HCT116 (cell line): ENCODE measurements at regions not wholly inside any gene's neighbourhood (a gene's known extent, or its start where the extent isn't known, plus 50 kb on each side); places are given as distances from the start of the nearest gene placed in this dataset.

Experiments used
- CEBPB ChIP-seq: IDR thresholded peaks from 2 replicates; pipeline ENCODE4 v1.6.1; 2012; ENCODE audit warnings: low read depth
- EGR1 ChIP-seq: IDR thresholded peaks from 2 replicates; pipeline ENCODE4 v1.6.1; 2012; ENCODE audit warnings: low read depth
- EZH2 ChIP-seq: fragments of 200-600 bp; sonication (generic); IDR thresholded peaks from 2 replicates; pipeline ENCODE4 v1.6.1; 2017; ENCODE audit warnings: antibody characterized with exemption, mixed run types
- FOSL1 ChIP-seq: IDR thresholded peaks from 2 replicates; pipeline ENCODE4 v1.6.1; 2012; ENCODE audit warnings: low read depth
- JUND ChIP-seq: IDR thresholded peaks from 2 replicates; pipeline ENCODE4 v1.6.1; 2012
- POLR2A ChIP-seq: IDR thresholded peaks from 2 replicates; pipeline ENCODE4 v1.7.0; 2011; ENCODE audit warnings: borderline replicate concordance; ENCODE audit not compliant: insufficient read depth, insufficient read length; ENCODE audit errors: extremely low read depth
- POLR2AphosphoS5 ChIP-seq: IDR thresholded peaks from 2 replicates; pipeline ENCODE4 v1.6.1; 2011; ENCODE audit warnings: mild to moderate bottlenecking, low read depth, low read length, moderate library complexity
- RAD21 ChIP-seq: IDR thresholded peaks from 2 replicates; pipeline ENCODE4 v1.6.1; 2012; ENCODE audit warnings: low read depth, mild to moderate bottlenecking
- SP1 ChIP-seq: IDR thresholded peaks from 2 replicates; pipeline ENCODE4 v1.6.1; 2012; ENCODE audit warnings: low read depth
- YY1 ChIP-seq: IDR thresholded peaks from 2 replicates; pipeline ENCODE4 v1.6.1; 2011; ENCODE audit warnings: low read length, low read depth, moderate library complexity, mild to moderate bottlenecking; ENCODE audit not compliant: insufficient replicate concordance; ENCODE audit errors: extremely low read depth
- ZNF274 ChIP-seq: fragments of 200-500 bp; sonication (Bioruptor generic); IDR thresholded peaks from 2 replicates; pipeline ENCODE4 v1.6.1; 2014; ENCODE audit warnings: mild to moderate bottlenecking, low read depth, low read length, inconsistent platforms
- TF ChIP-seq, protein P1 (sequence below), 3 experiments: fragments of 200-600 bp in 1 of 3; sonication (generic) in 1 of 3; IDR thresholded peaks in 2 of 3; conservative IDR thresholded peaks in 1 of 3; 2 replicates each; pipeline ENCODE4 v1.5.1; 2012 to 2017; ENCODE audit warnings: low read depth in 2 of 3, low read length in 2 of 3, antibody characterized with exemption in 1 of 3, borderline replicate concordance in 1 of 3, control low read depth in 1 of 3, mild to moderate bottlenecking in 1 of 3, mixed read lengths in 1 of 3, mixed run types in 1 of 3, moderate library complexity in 1 of 3; ENCODE audit not compliant: insufficient read depth in 1 of 3
- TF ChIP-seq, protein P2 (sequence below): IDR thresholded peaks from 2 replicates; pipeline ENCODE4 v1.6.1; 2011; ENCODE audit warnings: mild to moderate bottlenecking, low read length, moderate library complexity; ENCODE audit not compliant: insufficient replicate concordance; ENCODE audit errors: extremely low read depth
- TF ChIP-seq, protein P3 (sequence below): IDR thresholded peaks from 2 replicates; pipeline ENCODE4 v1.6.1; 2012; ENCODE audit warnings: low read depth

DNA sequence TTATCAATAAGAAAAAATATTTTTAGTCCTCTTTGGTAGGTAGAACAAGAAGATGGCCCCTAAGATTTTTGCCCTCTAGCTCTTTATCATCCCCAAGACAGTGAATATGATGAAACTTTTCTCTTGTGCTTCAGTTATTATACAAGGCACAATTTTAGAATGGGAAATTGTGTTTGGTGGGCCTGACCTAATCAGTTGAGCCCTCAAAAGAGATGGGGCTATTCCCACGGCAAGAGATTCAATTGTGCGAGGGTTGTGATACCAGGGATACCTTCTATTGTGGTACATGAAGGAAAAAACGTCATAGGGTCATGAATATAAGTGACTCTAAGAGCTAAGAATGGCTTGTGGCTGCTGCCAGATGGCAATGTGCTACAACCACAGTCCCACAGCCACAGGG lies 94.0 kb upstream of the COX7C start:
- TF ChIP-seq, protein P1, sequence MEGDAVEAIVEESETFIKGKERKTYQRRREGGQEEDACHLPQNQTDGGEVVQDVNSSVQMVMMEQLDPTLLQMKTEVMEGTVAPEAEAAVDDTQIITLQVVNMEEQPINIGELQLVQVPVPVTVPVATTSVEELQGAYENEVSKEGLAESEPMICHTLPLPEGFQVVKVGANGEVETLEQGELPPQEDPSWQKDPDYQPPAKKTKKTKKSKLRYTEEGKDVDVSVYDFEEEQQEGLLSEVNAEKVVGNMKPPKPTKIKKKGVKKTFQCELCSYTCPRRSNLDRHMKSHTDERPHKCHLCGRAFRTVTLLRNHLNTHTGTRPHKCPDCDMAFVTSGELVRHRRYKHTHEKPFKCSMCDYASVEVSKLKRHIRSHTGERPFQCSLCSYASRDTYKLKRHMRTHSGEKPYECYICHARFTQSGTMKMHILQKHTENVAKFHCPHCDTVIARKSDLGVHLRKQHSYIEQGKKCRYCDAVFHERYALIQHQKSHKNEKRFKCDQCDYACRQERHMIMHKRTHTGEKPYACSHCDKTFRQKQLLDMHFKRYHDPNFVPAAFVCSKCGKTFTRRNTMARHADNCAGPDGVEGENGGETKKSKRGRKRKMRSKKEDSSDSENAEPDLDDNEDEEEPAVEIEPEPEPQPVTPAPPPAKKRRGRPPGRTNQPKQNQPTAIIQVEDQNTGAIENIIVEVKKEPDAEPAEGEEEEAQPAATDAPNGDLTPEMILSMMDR (IDR thresholded peaks at IDR 0.05 in 2 of 3, conservative IDR thresholded peaks at IDR 0.05 in 1 of 3; ENCODE audit: borderline replicate concordance in 1 of 3, insufficient read depth in 1 of 3, low read depth in 2 of 3, low read length in 2 of 3): no peak
- TF ChIP-seq EZH2 (no peak), POLR2A (no peak), JUND (no peak), RAD21 (no peak), SP1 (no peak), CEBPB (no peak), EGR1 (no peak), POLR2AphosphoS5 (no peak), YY1 (no peak), ZNF274 (no peak), FOSL1 (no peak)
- TF ChIP-seq, protein P2, sequence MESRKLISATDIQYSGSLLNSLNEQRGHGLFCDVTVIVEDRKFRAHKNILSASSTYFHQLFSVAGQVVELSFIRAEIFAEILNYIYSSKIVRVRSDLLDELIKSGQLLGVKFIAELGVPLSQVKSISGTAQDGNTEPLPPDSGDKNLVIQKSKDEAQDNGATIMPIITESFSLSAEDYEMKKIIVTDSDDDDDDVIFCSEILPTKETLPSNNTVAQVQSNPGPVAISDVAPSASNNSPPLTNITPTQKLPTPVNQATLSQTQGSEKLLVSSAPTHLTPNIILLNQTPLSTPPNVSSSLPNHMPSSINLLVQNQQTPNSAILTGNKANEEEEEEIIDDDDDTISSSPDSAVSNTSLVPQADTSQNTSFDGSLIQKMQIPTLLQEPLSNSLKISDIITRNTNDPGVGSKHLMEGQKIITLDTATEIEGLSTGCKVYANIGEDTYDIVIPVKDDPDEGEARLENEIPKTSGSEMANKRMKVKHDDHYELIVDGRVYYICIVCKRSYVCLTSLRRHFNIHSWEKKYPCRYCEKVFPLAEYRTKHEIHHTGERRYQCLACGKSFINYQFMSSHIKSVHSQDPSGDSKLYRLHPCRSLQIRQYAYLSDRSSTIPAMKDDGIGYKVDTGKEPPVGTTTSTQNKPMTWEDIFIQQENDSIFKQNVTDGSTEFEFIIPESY: no peak
- TF ChIP-seq, protein P3, sequence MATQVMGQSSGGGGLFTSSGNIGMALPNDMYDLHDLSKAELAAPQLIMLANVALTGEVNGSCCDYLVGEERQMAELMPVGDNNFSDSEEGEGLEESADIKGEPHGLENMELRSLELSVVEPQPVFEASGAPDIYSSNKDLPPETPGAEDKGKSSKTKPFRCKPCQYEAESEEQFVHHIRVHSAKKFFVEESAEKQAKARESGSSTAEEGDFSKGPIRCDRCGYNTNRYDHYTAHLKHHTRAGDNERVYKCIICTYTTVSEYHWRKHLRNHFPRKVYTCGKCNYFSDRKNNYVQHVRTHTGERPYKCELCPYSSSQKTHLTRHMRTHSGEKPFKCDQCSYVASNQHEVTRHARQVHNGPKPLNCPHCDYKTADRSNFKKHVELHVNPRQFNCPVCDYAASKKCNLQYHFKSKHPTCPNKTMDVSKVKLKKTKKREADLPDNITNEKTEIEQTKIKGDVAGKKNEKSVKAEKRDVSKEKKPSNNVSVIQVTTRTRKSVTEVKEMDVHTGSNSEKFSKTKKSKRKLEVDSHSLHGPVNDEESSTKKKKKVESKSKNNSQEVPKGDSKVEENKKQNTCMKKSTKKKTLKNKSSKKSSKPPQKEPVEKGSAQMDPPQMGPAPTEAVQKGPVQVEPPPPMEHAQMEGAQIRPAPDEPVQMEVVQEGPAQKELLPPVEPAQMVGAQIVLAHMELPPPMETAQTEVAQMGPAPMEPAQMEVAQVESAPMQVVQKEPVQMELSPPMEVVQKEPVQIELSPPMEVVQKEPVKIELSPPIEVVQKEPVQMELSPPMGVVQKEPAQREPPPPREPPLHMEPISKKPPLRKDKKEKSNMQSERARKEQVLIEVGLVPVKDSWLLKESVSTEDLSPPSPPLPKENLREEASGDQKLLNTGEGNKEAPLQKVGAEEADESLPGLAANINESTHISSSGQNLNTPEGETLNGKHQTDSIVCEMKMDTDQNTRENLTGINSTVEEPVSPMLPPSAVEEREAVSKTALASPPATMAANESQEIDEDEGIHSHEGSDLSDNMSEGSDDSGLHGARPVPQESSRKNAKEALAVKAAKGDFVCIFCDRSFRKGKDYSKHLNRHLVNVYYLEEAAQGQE: no peak
